ENCODE measurements at regions not wholly inside any gene's neighbourhood (a gene's known extent, or its start where the extent isn't known, plus 50 kb on each side); places are given as distances from the start of the nearest gene placed in this dataset.

- Histone ChIP-seq H3K27me3 (ENCODE audit: insufficient read depth, low read length) (no peaks in the 10 kb centered on the region), H3K4me1 (ENCODE audit: insufficient read depth, low read length) (no peaks in the 10 kb centered on the region), H3K36me3 (ENCODE audit: insufficient read depth, low read length) (no peaks in the 10 kb centered on the region), H3K27ac (ENCODE audit: low read depth, low read length) (no peak overlapping the region), H3K9me3 (ENCODE audit: control insufficient read depth in 1 of 2, low read length in 2 of 2) (peaks cover 0 to 3% of the 10 kb centered on the region in 2 donors), H3K4me3 (ENCODE audit: low read length in 2 of 2) (no peak overlapping the region)
- intact Hi-C loops (cut with micrococcal nuclease): no loop called here
- Mint-ChIP-seq H3K4me3 (no peak overlapping the region), H3K4me1 (no peaks in the 10 kb centered on the region), H3K27me3 (no peaks in the 10 kb centered on the region), H3K27ac (no peak overlapping the region), H3K9me3 (peaks cover 2 to 33% (median 17%) of the 10 kb centered on the region in 8 donors), H3K36me3 (no peaks in the 10 kb centered on the region)
- ChIA-PET CTCF (ENCODE audit: partially characterized antibody) (no interaction called here), POLR2A (ENCODE audit: partially characterized antibody) (no interaction called here)
- DNase-seq: no peak
These were observed 835.6 kb upstream of the SLIT2 start for GRCh38 chr4:19416146-19416545.

- Histone ChIP-seq H3K27me3 (ENCODE audit: insufficient read depth, low read length) (no peaks in the 10 kb centered on the region), H3K27ac (ENCODE audit: low read depth, low read length) (no peak overlapping the region), H3K4me1 (ENCODE audit: insufficient read depth, low read length) (no peaks in the 10 kb centered on the region), H3K9me3 (ENCODE audit: control insufficient read depth in 1 of 2, low read length in 2 of 2) (no peaks in the 10 kb centered on the region), H3K36me3 (ENCODE audit: insufficient read depth, low read length) (no peaks in the 10 kb centered on the region), H3K4me3 (ENCODE audit: low read length in 2 of 2) (no peak overlapping the region)
- DNase-seq: no peak
- POLR2A ChIA-PET (ENCODE audit: partially characterized antibody): no interaction called here
- no peak overlapping the region for H3K4me3 Mint-ChIP-seq
- H3K27ac Mint-ChIP-seq: no peak overlapping the region
- CTCF ChIA-PET (ENCODE audit: partially characterized antibody): no interaction called here
- no peaks in the 10 kb centered on the region for H3K4me1 Mint-ChIP-seq
- intact Hi-C loops (cut with micrococcal nuclease): no loop called here
- no peaks in the 10 kb centered on the region for H3K27me3 Mint-ChIP-seq
- no peaks in the 10 kb centered on the region for H3K36me3 Mint-ChIP-seq
- peaks cover 0 to 17% (median 13%) of the 10 kb centered on the region in 8 donors for H3K9me3 Mint-ChIP-seq
These were observed 843.2 kb upstream of the SLIT2 start for GRCh38 chr4:19408490-19408889.

GRCh38 chr4:19406789-19407188, 844.9 kb upstream of the SLIT2 start:
- Histone ChIP-seq H3K4me1 (ENCODE audit: insufficient read depth, low read length) (no peaks in the 10 kb centered on the region), H3K27me3 (ENCODE audit: insufficient read depth, low read length) (no peaks in the 10 kb centered on the region), H3K9me3 (ENCODE audit: control insufficient read depth in 1 of 2, low read length in 2 of 2) (no peaks in the 10 kb centered on the region), H3K36me3 (ENCODE audit: insufficient read depth, low read length) (no peaks in the 10 kb centered on the region), H3K27ac (ENCODE audit: low read depth, low read length) (no peak overlapping the region), H3K4me3 (ENCODE audit: low read length in 2 of 2) (no peak overlapping the region)
- H3K27me3 Mint-ChIP-seq: no peaks in the 10 kb centered on the region
- H3K4me3 Mint-ChIP-seq: no peak overlapping the region
- no peak overlapping the region for H3K27ac Mint-ChIP-seq
- no peaks in the 10 kb centered on the region for H3K4me1 Mint-ChIP-seq
- peaks cover 0 to 21% (median 15%) of the 10 kb centered on the region in 8 donors for H3K9me3 Mint-ChIP-seq
- intact Hi-C loops (cut with micrococcal nuclease): no loop called here
- no peaks in the 10 kb centered on the region for H3K36me3 Mint-ChIP-seq
- no peak for DNase-seq
- CTCF ChIA-PET (ENCODE audit: partially characterized antibody): no interaction called here
- POLR2A ChIA-PET (ENCODE audit: partially characterized antibody): no interaction called here

GRCh38 chr4:19403786-19404370, 847.8 kb upstream of the SLIT2 start:
- no peak for DNase-seq
- ChIA-PET POLR2A (ENCODE audit: partially characterized antibody) (no interaction called here), CTCF (ENCODE audit: partially characterized antibody) (no interaction called here)
- Histone ChIP-seq H3K9me3 (ENCODE audit: control insufficient read depth in 1 of 2, low read length in 2 of 2) (no peaks in the 10 kb centered on the region), H3K27me3 (ENCODE audit: insufficient read depth, low read length) (no peaks in the 10 kb centered on the region), H3K4me3 (ENCODE audit: low read length in 2 of 2) (no peak overlapping the region), H3K27ac (ENCODE audit: low read depth, low read length) (no peak overlapping the region), H3K36me3 (ENCODE audit: insufficient read depth, low read length) (no peaks in the 10 kb centered on the region), H3K4me1 (ENCODE audit: insufficient read depth, low read length) (no peaks in the 10 kb centered on the region)
- H3K9me3 Mint-ChIP-seq: peaks cover 0 to 21% (median 10%) of the 10 kb centered on the region in 8 donors
- no peak overlapping the region for H3K27ac Mint-ChIP-seq
- no peaks in the 10 kb centered on the region for H3K4me1 Mint-ChIP-seq
- H3K36me3 Mint-ChIP-seq: no peaks in the 10 kb centered on the region
- no peaks in the 10 kb centered on the region for H3K27me3 Mint-ChIP-seq
- intact Hi-C loops (cut with micrococcal nuclease): no loop called here
- no peak overlapping the region for H3K4me3 Mint-ChIP-seq

DNA sequence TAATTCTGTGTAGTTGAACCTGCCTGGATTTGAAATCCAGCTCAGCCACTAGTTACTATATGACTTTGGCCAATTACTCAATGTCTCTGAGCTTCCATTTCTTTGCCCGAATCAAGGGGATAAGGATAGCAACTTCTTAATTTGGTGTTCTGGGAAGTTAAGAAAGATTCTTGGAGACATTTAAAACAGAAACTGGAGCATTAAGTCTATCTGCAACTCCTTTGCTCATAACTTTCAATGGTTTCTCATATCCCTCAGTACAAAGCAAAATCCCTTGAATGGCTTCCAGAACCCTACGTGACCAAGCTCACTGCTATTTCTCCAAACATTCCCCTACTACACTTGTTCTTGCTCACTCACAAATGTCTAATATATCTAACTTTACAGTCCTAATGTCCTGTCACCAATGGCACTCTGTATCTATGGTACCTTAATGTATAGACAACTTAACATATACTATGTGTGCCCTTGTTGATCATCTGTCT, 849.1 kb upstream of the SLIT2 start:
- Histone ChIP-seq H3K4me1 (ENCODE audit: insufficient read depth, low read length) (no peaks in the 10 kb centered on the region), H3K27ac (ENCODE audit: low read depth, low read length) (no peak overlapping the region), H3K27me3 (ENCODE audit: insufficient read depth, low read length) (no peaks in the 10 kb centered on the region), H3K36me3 (ENCODE audit: insufficient read depth, low read length) (no peaks in the 10 kb centered on the region), H3K4me3 (ENCODE audit: low read length in 2 of 2) (no peak overlapping the region), H3K9me3 (ENCODE audit: control insufficient read depth in 1 of 2, low read length in 2 of 2) (no peaks in the 10 kb centered on the region)
- no peaks in the 10 kb centered on the region for H3K4me1 Mint-ChIP-seq
- no peak for DNase-seq
- H3K27me3 Mint-ChIP-seq: no peaks in the 10 kb centered on the region
- H3K36me3 Mint-ChIP-seq: no peaks in the 10 kb centered on the region
- peaks cover 0 to 19% (median 8%) of the 10 kb centered on the region in 8 donors for H3K9me3 Mint-ChIP-seq
- intact Hi-C loops (cut with micrococcal nuclease): no loop called here
- H3K27ac Mint-ChIP-seq: no peak overlapping the region
- CTCF ChIA-PET (ENCODE audit: partially characterized antibody): no interaction called here
- H3K4me3 Mint-ChIP-seq: no peak overlapping the region
- POLR2A ChIA-PET (ENCODE audit: partially characterized antibody): no interaction called here

GRCh38 chr4:19401301-19402080, 850.2 kb upstream of the SLIT2 start:
- no peak for DNase-seq
- no peaks in the 10 kb centered on the region for H3K36me3 Mint-ChIP-seq
- no peak overlapping the region for H3K27ac ChIP-seq (ENCODE audit: low read depth, low read length)
- no peak overlapping the region for H3K4me3 Mint-ChIP-seq
- no peaks in the 10 kb centered on the region for H3K4me1 ChIP-seq (ENCODE audit: insufficient read depth, low read length)
- intact Hi-C loops (cut with micrococcal nuclease): no loop called here
- H3K4me1 Mint-ChIP-seq: no peaks in the 10 kb centered on the region
- POLR2A ChIA-PET (ENCODE audit: partially characterized antibody): no interaction called here
- H3K9me3 Mint-ChIP-seq: peaks cover 0 to 19% (median 7%) of the 10 kb centered on the region in 8 donors
- no peaks in the 10 kb centered on the region for H3K9me3 ChIP-seq (ENCODE audit: control insufficient read depth in 1 of 2, low read length in 2 of 2)
- CTCF ChIA-PET (ENCODE audit: partially characterized antibody): no interaction called here
- H3K27me3 Mint-ChIP-seq: no peaks in the 10 kb centered on the region
- H3K4me3 ChIP-seq (ENCODE audit: low read length in 2 of 2): no peak overlapping the region
- no peak overlapping the region for H3K27ac Mint-ChIP-seq
- H3K36me3 ChIP-seq (ENCODE audit: insufficient read depth, low read length): no peaks in the 10 kb centered on the region
- no peaks in the 10 kb centered on the region for H3K27me3 ChIP-seq (ENCODE audit: insufficient read depth, low read length)

- no peaks in the 10 kb centered on the region for H3K27me3 Mint-ChIP-seq
- H3K9me3 Mint-ChIP-seq: peaks cover 0 to 19% (median 7%) of the 10 kb centered on the region in 8 donors
- no peaks in the 10 kb centered on the region for H3K4me1 ChIP-seq (ENCODE audit: insufficient read depth, low read length)
- no peaks in the 10 kb centered on the region for H3K36me3 ChIP-seq (ENCODE audit: insufficient read depth, low read length)
- H3K27me3 ChIP-seq (ENCODE audit: insufficient read depth, low read length): no peaks in the 10 kb centered on the region
- intact Hi-C loops (cut with micrococcal nuclease): no loop called here
- CTCF ChIA-PET (ENCODE audit: partially characterized antibody): no interaction called here
- no peaks in the 10 kb centered on the region for H3K4me1 Mint-ChIP-seq
- no peak overlapping the region for H3K4me3 ChIP-seq (ENCODE audit: low read length in 2 of 2)
- H3K27ac Mint-ChIP-seq: no peak overlapping the region
- DNase-seq: no peak
- H3K4me3 Mint-ChIP-seq: no peak overlapping the region
- H3K9me3 ChIP-seq (ENCODE audit: control insufficient read depth in 1 of 2, low read length in 2 of 2): no peaks in the 10 kb centered on the region
- H3K36me3 Mint-ChIP-seq: no peaks in the 10 kb centered on the region
- POLR2A ChIA-PET (ENCODE audit: partially characterized antibody): no interaction called here
- no peak overlapping the region for H3K27ac ChIP-seq (ENCODE audit: low read depth, low read length)
These were observed 850.9 kb upstream of the SLIT2 start for GRCh38 chr4:19400820-19401219.

Measured in CD4-positive, alpha-beta memory T cell (primary cell).